DND-41 (cell line): ENCODE measurements at regions not wholly inside any gene's neighbourhood (a gene's known extent, or its start where the extent isn't known, plus 50 kb on each side); places are given as distances from the start of the nearest gene placed in this dataset.

ENCODE experiments used
- ATAC-seq: fragments of 200-7000 bp; cut with Tn5 transposase; 3 replicates; pipeline ENCODE4 v1.9.1; 2021; ENCODE audit warnings: low read depth; ENCODE audit not compliant: insufficient read depth
- DNase-seq: peaks from one replicate; pipeline ENCODE4 v3.0.0-alpha.2; 2020
- H2AFZ ChIP-seq: 2 replicates; pipeline ENCODE4 v1.6.0; 2012; ENCODE audit warnings: low read depth, low read length
- H3K27ac ChIP-seq: 2 replicates; pipeline ENCODE4 v1.5.1; 2012; ENCODE audit warnings: low read length, inconsistent platforms
- H3K27me3 ChIP-seq: fragments of 200-600 bp; sonication (generic); 2 replicates; pipeline ENCODE4 v1.6.0; 2012; ENCODE audit warnings: low read length, mild to moderate bottlenecking, inconsistent platforms; ENCODE audit not compliant: insufficient read depth, poor library complexity
- H3K36me3 ChIP-seq: 2 replicates; pipeline ENCODE4 v1.5.1; 2012; ENCODE audit warnings: low read length, inconsistent platforms; ENCODE audit not compliant: insufficient read depth
- H3K4me1 ChIP-seq: 2 replicates; pipeline ENCODE4 v1.5.1; 2012; ENCODE audit warnings: mild to moderate bottlenecking, low read length; ENCODE audit not compliant: insufficient read depth
- H3K4me2 ChIP-seq: 2 replicates; pipeline ENCODE4 v1.6.0; 2012; ENCODE audit warnings: mild to moderate bottlenecking, moderate library complexity, low read length, inconsistent platforms; ENCODE audit not compliant: insufficient read depth
- H3K4me3 ChIP-seq, 2 experiments: fragments of 200-600 bp in 1 of 2; shearing (Covaris generic) in 1 of 2; 2 replicates each; pipeline ENCODE4 v1.5.1; 2012 to 2016; ENCODE audit warnings: inconsistent platforms in 2 of 2, low read length in 2 of 2, mild to moderate bottlenecking in 2 of 2, low read depth in 1 of 2, moderate library complexity in 1 of 2
- H3K79me2 ChIP-seq: 2 replicates; pipeline ENCODE4 v1.6.0; 2012; ENCODE audit warnings: low read length, inconsistent platforms; ENCODE audit not compliant: insufficient read depth
- H3K9ac ChIP-seq: 2 replicates; pipeline ENCODE4 v1.6.0; 2012; ENCODE audit warnings: low read depth, mild to moderate bottlenecking, inconsistent platforms, low read length, moderate library complexity
- H3K9me3 ChIP-seq: 2 replicates; pipeline ENCODE4 v1.5.1; 2012; ENCODE audit warnings: low read length, moderate library complexity, mild to moderate bottlenecking, inconsistent platforms; ENCODE audit not compliant: insufficient read depth, severe bottlenecking
- H4K20me1 ChIP-seq: 2 replicates; pipeline ENCODE4 v1.6.0; 2012; ENCODE audit warnings: low read length; ENCODE audit not compliant: insufficient read depth
- EZH2 ChIP-seq: IDR thresholded peaks from 3 replicates; pipeline ENCODE4 v1.6.1; 2012; ENCODE audit warnings: borderline replicate concordance, low read depth, mild to moderate bottlenecking, moderate library complexity, low read length, inconsistent platforms; ENCODE audit not compliant: severe bottlenecking
- TF ChIP-seq, protein P1 (sequence below): IDR thresholded peaks from 2 replicates; pipeline ENCODE4 v1.5.1; 2012; ENCODE audit warnings: borderline replicate concordance, low read length, moderate library complexity, mild to moderate bottlenecking; ENCODE audit not compliant: poor library complexity, severe bottlenecking; ENCODE audit errors: extremely low read depth

DNA sequence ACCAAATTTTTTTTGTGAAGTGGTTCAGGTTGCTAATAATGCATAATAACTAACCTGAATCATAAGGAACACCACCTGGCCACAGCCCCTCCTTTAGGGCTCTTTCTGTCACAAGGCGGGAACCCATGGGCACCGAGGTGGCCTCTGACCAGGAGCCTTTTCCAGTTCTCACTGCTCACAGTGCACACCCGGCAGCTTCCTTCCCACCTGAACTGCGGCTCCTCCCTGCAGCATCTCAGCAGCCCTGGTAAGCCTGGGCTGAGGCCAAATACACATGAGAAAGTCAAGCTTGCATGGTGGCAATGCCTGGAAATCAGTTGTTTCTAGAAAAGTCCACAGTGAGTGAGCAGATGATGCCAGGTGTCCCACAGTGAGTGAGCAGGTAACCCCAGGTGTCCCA is 77.6 kb upstream of the SNTG2 start:
- Histone ChIP-seq H3K4me1 (peaks cover 41% of the 10 kb centered on the region), H3K79me2 (peaks cover 23% of the 10 kb centered on the region), H3K4me3 (no peak overlapping the region), H3K36me3 (peaks cover 9% of the 10 kb centered on the region), H3K27ac (no peak overlapping the region), H3K4me2 (no peak overlapping the region), H3K27me3 (no peaks in the 10 kb centered on the region), H3K9ac (no peak overlapping the region), H3K9me3 (no peaks in the 10 kb centered on the region), H4K20me1 (no peaks in the 10 kb centered on the region), H2AFZ (no peak overlapping the region)
- DNase-seq, result no peak
- TF ChIP-seq, protein P1, sequence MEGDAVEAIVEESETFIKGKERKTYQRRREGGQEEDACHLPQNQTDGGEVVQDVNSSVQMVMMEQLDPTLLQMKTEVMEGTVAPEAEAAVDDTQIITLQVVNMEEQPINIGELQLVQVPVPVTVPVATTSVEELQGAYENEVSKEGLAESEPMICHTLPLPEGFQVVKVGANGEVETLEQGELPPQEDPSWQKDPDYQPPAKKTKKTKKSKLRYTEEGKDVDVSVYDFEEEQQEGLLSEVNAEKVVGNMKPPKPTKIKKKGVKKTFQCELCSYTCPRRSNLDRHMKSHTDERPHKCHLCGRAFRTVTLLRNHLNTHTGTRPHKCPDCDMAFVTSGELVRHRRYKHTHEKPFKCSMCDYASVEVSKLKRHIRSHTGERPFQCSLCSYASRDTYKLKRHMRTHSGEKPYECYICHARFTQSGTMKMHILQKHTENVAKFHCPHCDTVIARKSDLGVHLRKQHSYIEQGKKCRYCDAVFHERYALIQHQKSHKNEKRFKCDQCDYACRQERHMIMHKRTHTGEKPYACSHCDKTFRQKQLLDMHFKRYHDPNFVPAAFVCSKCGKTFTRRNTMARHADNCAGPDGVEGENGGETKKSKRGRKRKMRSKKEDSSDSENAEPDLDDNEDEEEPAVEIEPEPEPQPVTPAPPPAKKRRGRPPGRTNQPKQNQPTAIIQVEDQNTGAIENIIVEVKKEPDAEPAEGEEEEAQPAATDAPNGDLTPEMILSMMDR, result no peak
- no peak for TF ChIP-seq EZH2
- no peak for ATAC-seq

DNA sequence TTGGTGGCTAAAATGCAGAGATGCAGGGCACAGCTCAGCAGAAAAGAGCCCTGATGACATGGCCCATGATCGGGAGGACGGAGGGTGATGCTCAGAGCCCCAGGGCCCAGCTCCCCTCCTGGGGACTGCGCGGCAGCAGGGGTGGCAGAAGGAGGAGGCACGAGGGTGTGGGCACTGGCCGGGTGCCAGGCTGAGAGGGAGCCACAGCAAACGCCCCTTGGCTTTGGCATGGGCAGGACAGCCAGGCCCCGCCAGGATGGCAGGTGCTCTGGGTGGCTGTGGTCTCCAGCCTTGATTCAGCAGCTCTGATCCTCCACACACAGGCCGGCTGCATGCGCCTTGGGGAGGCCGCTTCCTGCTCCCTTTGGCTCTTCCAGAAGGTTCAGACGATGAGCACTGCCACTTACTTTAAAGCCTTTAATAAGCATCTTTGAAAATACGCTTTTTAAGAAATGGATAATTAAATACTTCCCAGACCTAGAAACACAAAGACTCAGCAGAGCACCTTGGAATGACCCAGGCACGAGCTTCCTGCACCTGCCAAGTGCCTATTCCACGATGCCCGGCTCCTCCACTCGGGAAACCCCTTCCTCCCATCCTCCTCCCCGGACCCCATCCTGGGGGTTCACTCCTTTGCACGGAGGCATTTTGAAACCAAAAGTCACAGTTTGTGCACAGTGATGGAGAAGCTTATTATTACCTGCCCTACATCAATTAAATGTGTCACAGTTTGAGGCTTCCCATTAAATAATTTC is 78.5 kb upstream of the SNTG2 start:
- TF ChIP-seq, protein P1, result no peak
- no peak for TF ChIP-seq EZH2
- Histone ChIP-seq H3K36me3 (peaks cover 9% of the 10 kb centered on the region), H2AFZ (no peak overlapping the region), H4K20me1 (no peaks in the 10 kb centered on the region), H3K4me1 (peaks cover 50% of the 10 kb centered on the region), H3K9me3 (no peaks in the 10 kb centered on the region), H3K9ac (no peak overlapping the region), H3K27ac (peak overlapping the region; percentile 96), H3K4me3 (no peak overlapping the region), H3K4me2 (no peak overlapping the region), H3K27me3 (no peaks in the 10 kb centered on the region), H3K79me2 (peaks cover 30% of the 10 kb centered on the region)
- ATAC-seq (no peak), DNase-seq (no peak)

DNA sequence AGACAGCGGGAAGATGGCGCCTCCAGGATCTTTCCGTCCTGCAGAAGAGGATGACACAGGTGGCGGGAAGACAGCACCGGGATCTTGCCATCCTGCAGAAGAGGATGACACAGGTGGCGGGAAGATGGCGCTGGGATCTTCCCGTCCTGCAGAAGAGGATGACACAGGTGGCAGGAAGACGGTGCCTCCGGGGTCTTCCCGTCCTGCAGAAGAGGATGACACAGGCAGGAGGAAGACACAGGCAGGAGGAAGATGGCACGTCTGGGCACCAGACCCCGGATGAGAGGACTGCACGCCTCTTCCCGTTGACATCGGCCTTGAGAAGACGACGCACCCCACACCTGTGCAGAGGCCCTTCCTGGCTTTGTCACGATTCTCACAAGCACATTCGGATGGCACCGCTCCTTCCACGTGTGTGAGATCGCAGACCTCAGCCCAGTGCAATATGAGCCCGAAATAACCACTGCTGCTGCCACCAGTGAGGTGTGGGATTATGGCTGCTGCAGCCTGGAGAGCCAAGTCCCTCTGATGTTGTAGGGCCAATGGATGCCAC is 79.4 kb upstream of the SNTG2 start:
- peak overlapping the region; percentile 96 for H3K27ac ChIP-seq
- H3K36me3 ChIP-seq, result peaks cover 9% of the 10 kb centered on the region
- peaks cover 59% of the 10 kb centered on the region for H3K4me1 ChIP-seq
- no peaks in the 10 kb centered on the region for H3K27me3 ChIP-seq
- no peaks in the 10 kb centered on the region for H3K9me3 ChIP-seq
- no peak for TF ChIP-seq EZH2
- TF ChIP-seq, protein P1, result no peak
- H3K4me2 ChIP-seq, result peak overlapping the region; percentile 67; the same call in 1 of the 2 replicates
- peaks cover 39% of the 10 kb centered on the region for H3K79me2 ChIP-seq
- ATAC-seq (no peak), DNase-seq (no peak)
- no peak overlapping the region for H3K9ac ChIP-seq
- H3K4me3 ChIP-seq, result no peak overlapping the region
- H2AFZ ChIP-seq, result no peak overlapping the region
- no peaks in the 10 kb centered on the region for H4K20me1 ChIP-seq
